Cardiac muscle cell (in vitro differentiated cells and primary cell): ENCODE measurements at regions not wholly inside any gene's neighbourhood (a gene's known extent, or its start where the extent isn't known, plus 50 kb on each side); places are given as distances from the start of the nearest gene placed in this dataset.
A peak's percentile ranks its signal among the peaks of the same experiment; 100 is the strongest.

Experiments
- DNase-seq, 2 donors: peaks; one replicate each; pipeline versions ENCODE4 v3.0.0 to v3.0.0-alpha.2; 2010 to 2017; ENCODE audit warnings: low read depth in 1 of 2, low spot score in 1 of 2
- H3K27ac ChIP-seq: fragments of 200-600 bp; sonication (generic); 2 replicates; pipeline ENCODE4 v1.5.1; 2016
- H3K27me3 ChIP-seq: fragments of 200-600 bp; sonication (generic); 2 replicates; pipeline ENCODE4 v1.6.0; 2016; ENCODE audit warnings: control low read depth
- H3K36me3 ChIP-seq: fragments of 200-600 bp; sonication (generic); 2 replicates; pipeline ENCODE4 v1.5.1; 2016; ENCODE audit warnings: control low read depth
- H3K4me1 ChIP-seq: fragments of 200-600 bp; sonication (generic); 2 replicates; pipeline ENCODE4 v1.8.1; 2017; ENCODE audit warnings: low read depth, mild to moderate bottlenecking, mixed run types
- H3K4me3 ChIP-seq: fragments of 200-600 bp; sonication (generic); 2 replicates; pipeline ENCODE4 v1.5.1; 2016; ENCODE audit warnings: mild to moderate bottlenecking
- H3K9me3 ChIP-seq: fragments of 200-600 bp; sonication (generic); 2 replicates; pipeline ENCODE4 v1.5.1; 2017; ENCODE audit warnings: low read depth, mild to moderate bottlenecking, control low read depth
- TF ChIP-seq, protein P1 (sequence below): IDR thresholded peaks from 2 replicates; pipeline ENCODE4 v1.5.1; 2012; ENCODE audit warnings: low read depth, mild to moderate bottlenecking, low read length

DNA sequence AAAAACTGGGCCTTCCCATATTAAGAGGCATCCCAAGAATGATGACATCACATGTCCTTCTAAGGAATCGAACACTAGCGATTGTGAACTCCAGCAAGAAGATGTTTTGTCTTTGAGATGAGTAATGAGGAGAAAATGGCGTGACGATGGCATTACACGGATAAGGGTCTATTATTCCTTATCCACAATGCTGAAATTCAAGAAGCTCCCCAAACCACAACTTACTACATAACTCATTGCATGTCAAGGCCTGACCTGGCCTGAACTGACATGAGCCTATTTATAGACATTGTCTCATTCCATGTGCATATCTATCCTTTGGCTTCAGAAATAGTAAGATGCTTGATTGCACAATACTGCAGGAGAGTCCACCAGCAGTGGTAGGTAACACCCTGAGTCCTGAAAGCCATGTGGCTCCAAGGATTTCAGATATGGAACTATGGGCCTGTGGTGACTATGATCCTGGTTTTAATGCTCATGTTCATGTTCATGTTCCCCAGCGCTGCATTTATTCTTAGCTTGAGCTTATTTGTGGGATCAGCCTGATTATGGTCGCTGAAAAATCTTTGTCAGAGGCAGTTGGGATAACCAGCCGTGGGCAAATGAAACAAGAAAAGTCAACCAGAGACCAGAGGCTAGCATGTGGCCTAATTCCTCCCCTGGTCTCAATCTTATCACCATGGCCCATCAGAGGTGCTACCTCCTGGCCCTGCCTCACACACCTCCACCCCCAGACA, 183.2 kb upstream of the JARID2 start:
- peak in 1 of 2 donors; percentile 91 for DNase-seq
- no peaks in the 10 kb centered on the region for H3K9me3 ChIP-seq
- no peaks in the 10 kb centered on the region for H3K36me3 ChIP-seq
- TF ChIP-seq, protein P1, sequence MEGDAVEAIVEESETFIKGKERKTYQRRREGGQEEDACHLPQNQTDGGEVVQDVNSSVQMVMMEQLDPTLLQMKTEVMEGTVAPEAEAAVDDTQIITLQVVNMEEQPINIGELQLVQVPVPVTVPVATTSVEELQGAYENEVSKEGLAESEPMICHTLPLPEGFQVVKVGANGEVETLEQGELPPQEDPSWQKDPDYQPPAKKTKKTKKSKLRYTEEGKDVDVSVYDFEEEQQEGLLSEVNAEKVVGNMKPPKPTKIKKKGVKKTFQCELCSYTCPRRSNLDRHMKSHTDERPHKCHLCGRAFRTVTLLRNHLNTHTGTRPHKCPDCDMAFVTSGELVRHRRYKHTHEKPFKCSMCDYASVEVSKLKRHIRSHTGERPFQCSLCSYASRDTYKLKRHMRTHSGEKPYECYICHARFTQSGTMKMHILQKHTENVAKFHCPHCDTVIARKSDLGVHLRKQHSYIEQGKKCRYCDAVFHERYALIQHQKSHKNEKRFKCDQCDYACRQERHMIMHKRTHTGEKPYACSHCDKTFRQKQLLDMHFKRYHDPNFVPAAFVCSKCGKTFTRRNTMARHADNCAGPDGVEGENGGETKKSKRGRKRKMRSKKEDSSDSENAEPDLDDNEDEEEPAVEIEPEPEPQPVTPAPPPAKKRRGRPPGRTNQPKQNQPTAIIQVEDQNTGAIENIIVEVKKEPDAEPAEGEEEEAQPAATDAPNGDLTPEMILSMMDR, result no peak
- no peaks in the 10 kb centered on the region for H3K27me3 ChIP-seq
- no peaks in the 10 kb centered on the region for H3K4me1 ChIP-seq
- no peak overlapping the region for H3K4me3 ChIP-seq
- no peak overlapping the region for H3K27ac ChIP-seq

DNA sequence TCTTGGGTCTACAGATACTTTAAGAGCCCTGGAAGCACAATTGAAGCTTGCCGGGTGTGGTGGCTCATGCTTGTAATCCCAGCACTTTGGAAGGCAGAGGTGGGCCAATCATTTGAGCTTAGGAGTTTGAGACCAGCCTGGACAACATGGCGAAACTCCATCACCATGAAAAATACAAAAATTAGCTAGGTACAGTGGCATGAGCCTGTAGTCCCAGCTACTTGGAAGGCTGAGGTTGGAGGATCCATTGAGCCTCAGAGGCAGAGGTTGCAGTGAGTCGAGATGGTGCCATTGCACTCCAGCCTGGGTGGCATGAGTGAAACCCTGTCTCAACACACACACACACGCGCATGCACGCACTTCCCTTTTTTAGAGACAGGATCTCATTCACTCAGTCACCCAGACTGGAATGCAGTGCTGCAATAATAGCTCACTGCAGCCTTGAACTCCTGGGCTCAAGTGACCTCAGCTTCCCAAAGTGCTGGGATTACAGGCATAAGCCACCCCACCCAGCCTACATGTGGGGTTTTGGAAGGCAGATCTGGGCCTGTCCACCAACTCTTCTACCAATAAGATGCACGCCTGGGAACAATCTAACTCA, 182.5 kb upstream of the JARID2 start:
- Histone ChIP-seq H3K4me3 (no peak overlapping the region), H3K4me1 (no peaks in the 10 kb centered on the region), H3K27me3 (no peaks in the 10 kb centered on the region), H3K36me3 (no peaks in the 10 kb centered on the region), H3K27ac (no peak overlapping the region), H3K9me3 (no peaks in the 10 kb centered on the region)
- no peak for DNase-seq
- TF ChIP-seq, protein P1, result no peak

DNA sequence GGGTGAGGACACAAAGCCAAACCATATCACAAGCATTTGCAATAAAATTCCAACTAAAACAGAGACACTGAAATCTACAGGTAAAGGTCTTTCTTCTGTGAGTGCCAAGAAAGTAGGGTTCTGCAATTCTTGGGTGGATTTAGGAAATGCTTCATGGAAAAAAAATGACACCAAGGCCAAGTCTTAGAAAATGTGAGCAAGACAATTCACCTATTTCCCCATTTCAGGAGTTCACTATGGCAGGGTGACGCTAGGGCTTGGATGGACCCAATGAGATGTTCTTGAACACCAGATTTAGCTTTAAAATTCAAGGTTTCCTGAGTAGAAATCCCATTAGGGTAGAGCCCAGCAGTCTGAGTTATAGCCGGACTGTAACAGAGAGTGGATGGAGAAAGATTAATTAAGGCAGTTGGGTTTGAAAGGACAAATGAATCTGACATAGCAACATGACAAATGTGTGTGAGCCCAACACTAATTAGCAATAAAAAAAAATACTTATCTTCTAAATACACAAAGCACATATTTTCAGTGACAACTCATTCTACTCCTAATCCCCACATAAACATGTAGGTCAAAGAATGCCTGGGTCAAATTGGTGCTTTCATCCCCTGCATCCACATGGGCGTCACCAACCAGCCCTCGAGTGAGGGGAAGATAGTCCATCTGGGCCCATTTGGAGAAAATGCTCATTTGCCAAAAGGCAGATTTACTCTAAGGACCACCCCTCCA, 180.4 kb upstream of the JARID2 start:
- H3K4me1 ChIP-seq, result no peaks in the 10 kb centered on the region
- no peaks in the 10 kb centered on the region for H3K36me3 ChIP-seq
- no peak overlapping the region for H3K4me3 ChIP-seq
- H3K9me3 ChIP-seq, result no peaks in the 10 kb centered on the region
- DNase-seq, result no peak
- H3K27me3 ChIP-seq, result no peaks in the 10 kb centered on the region
- TF ChIP-seq, protein P1, result no peak
- no peak overlapping the region for H3K27ac ChIP-seq

DNA sequence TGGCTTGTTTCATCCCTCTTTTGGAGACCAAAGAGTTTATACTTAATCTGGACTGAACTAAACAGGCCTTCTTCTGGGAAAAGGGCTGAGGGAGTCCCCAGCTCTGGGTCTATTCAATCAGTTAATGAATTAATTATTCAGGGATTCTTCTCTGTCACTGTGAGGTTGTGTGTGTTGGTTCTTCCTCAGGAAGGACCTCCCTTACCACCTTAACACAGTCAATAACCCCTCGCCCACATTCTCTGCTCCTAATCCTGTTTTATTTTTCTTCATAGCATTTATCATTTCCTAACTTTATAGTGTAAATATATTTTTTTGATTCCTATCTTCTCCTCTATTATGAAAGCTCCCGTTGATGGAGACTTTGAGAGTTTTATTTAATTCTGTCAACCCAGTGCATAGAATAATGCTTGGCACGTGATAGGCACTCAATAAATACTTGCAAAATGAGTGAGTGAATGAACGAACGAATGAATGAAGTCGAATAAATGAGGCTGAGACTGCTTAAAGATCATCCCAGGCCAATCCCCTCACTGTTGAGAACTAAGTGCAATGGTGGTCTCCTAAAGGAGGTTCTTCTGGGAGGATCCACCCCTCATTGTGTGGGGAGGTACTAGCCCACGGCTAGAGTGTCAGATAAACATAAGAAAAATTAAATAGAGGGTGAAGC, 179.6 kb upstream of the JARID2 start:
- no peaks in the 10 kb centered on the region for H3K4me1 ChIP-seq
- DNase-seq, result no peak
- no peak overlapping the region for H3K4me3 ChIP-seq
- TF ChIP-seq, protein P1, result no peak
- H3K36me3 ChIP-seq, result no peaks in the 10 kb centered on the region
- no peaks in the 10 kb centered on the region for H3K27me3 ChIP-seq
- H3K27ac ChIP-seq, result no peak overlapping the region
- H3K9me3 ChIP-seq, result no peaks in the 10 kb centered on the region

DNA sequence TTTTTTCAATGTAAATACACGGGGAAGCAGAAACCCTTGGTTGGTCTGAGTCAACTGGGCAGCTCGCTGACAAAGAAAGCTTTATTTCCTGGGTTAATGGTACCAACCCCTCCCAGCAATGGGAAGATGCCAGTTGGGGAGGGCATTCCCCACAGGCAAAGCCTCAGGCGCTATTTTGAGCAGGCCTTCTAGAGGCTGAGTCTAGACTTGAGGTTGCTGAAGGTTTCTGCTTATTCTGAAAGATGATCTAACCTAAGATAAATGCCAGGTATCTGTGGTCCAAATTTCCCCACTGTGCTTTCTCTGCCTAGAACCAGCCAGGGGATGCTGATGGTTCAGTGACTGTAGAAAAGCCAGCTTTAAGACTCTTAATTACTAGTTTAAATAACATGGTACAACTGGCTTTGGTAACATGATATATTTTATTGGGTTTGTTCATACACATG, 172.5 kb upstream of the JARID2 start:
- TF ChIP-seq, protein P1, result no peak
- no peaks in the 10 kb centered on the region for H3K27me3 ChIP-seq
- no peaks in the 10 kb centered on the region for H3K9me3 ChIP-seq
- no peaks in the 10 kb centered on the region for H3K4me1 ChIP-seq
- H3K36me3 ChIP-seq, result no peaks in the 10 kb centered on the region
- no peak overlapping the region for H3K4me3 ChIP-seq
- DNase-seq, result no peak
- no peak overlapping the region for H3K27ac ChIP-seq
